Smooth muscle cell (in vitro differentiated cells): ENCODE measurements at regions not wholly inside any gene's neighbourhood (a gene's known extent, or its start where the extent isn't known, plus 50 kb on each side); places are given as distances from the start of the nearest gene placed in this dataset.
A peak's percentile ranks its signal among the peaks of the same experiment; 100 is the strongest.

Experiments
- DNase-seq: peaks from one replicate; lab custom pipeline; 2025; ENCODE audit not compliant: unreplicated experiment; lab: John Stamatoyannopoulos, UW
- H2AFZ ChIP-seq: fragments of 200-600 bp; sonication (generic); 2 replicates; pipeline ENCODE4 v1.6.0; 2016; ENCODE audit warnings: antibody characterized with exemption, low read depth, mild to moderate bottlenecking
- H3F3A ChIP-seq: fragments of 200-600 bp; sonication (generic); 2 replicates; pipeline ENCODE4 v1.6.0; 2017; ENCODE audit warnings: antibody characterized with exemption, low read depth
- H3K27ac ChIP-seq: fragments of 200-600 bp; sonication (generic); 2 replicates; pipeline ENCODE4 v1.5.1; 2016; ENCODE audit warnings: low read depth, mild to moderate bottlenecking
- H3K27me3 ChIP-seq: fragments of 200-600 bp; sonication (generic); 2 replicates; pipeline ENCODE4 v1.6.1; 2016; ENCODE audit warnings: low read depth, mild to moderate bottlenecking
- H3K36me3 ChIP-seq: fragments of 200-600 bp; sonication (generic); 2 replicates; pipeline ENCODE4 v1.5.1; 2016; ENCODE audit warnings: low read depth
- H3K4me1 ChIP-seq: fragments of 200-600 bp; sonication (generic); 2 replicates; pipeline ENCODE4 v1.5.1; 2016; ENCODE audit warnings: low read depth
- H3K4me2 ChIP-seq: fragments of 200-600 bp; sonication (generic); 2 replicates; pipeline ENCODE4 v1.6.0; 2016; ENCODE audit warnings: mild to moderate bottlenecking
- H3K4me3 ChIP-seq: fragments of 200-600 bp; sonication (generic); 2 replicates; pipeline ENCODE4 v1.5.1; 2016; ENCODE audit warnings: mild to moderate bottlenecking
- H3K79me2 ChIP-seq: fragments of 200-600 bp; sonication (generic); 2 replicates; pipeline ENCODE4 v1.6.0; 2016; ENCODE audit warnings: low read depth, mild to moderate bottlenecking
- H3K9ac ChIP-seq: fragments of 200-600 bp; sonication (generic); 2 replicates; pipeline ENCODE4 v1.6.0; 2016; ENCODE audit warnings: low read depth
- H3K9me3 ChIP-seq: fragments of 200-600 bp; sonication (generic); replicated peaks from 2 replicates; pipeline ENCODE4 v1.5.1; 2016; ENCODE audit warnings: low read depth
- H4K20me1 ChIP-seq: fragments of 200-600 bp; sonication (generic); 2 replicates; pipeline ENCODE4 v1.6.0; 2016; ENCODE audit warnings: low read depth
- WGBS: methylation state at CpG from one replicate; pipeline ENCODE4 v1.1.7; 2016; ENCODE audit warnings: low lambda C conversion rate; 5-methylcytosine and 5-hydroxymethylcytosine counted together
- TF ChIP-seq, protein P1 (sequence below): fragments of 200-600 bp; sonication (generic); IDR thresholded peaks from 2 replicates; pipeline ENCODE4 v1.5.1; 2017; ENCODE audit warnings: borderline replicate concordance, mild to moderate bottlenecking, antibody characterized with exemption; ENCODE audit not compliant: insufficient read depth, poor library complexity, severe bottlenecking

DNA sequence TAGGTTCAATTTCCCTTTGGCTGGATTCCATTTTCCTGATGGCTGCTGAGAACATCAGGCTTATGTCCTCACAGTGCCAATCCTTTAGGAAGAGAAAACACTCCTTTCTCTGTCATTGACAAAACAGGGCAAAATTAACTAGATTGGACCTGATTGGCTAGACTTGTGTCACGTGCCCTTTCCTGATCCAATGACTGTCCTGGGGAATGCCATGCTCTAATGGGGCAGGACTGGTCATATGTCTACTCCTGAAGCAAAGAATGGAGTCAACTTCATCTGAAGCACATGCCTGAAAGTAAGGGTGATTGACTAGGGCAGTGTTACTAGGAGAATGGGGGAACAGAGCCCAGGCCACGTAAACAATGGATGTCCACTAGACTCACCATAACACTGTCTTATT lies 220.4 kb downstream of the KDR start:
- H2AFZ ChIP-seq: no peak overlapping the region
- TF ChIP-seq, protein P1, sequence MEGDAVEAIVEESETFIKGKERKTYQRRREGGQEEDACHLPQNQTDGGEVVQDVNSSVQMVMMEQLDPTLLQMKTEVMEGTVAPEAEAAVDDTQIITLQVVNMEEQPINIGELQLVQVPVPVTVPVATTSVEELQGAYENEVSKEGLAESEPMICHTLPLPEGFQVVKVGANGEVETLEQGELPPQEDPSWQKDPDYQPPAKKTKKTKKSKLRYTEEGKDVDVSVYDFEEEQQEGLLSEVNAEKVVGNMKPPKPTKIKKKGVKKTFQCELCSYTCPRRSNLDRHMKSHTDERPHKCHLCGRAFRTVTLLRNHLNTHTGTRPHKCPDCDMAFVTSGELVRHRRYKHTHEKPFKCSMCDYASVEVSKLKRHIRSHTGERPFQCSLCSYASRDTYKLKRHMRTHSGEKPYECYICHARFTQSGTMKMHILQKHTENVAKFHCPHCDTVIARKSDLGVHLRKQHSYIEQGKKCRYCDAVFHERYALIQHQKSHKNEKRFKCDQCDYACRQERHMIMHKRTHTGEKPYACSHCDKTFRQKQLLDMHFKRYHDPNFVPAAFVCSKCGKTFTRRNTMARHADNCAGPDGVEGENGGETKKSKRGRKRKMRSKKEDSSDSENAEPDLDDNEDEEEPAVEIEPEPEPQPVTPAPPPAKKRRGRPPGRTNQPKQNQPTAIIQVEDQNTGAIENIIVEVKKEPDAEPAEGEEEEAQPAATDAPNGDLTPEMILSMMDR: no peak
- H3K9ac ChIP-seq: no peak overlapping the region
- no peaks in the 10 kb centered on the region for H3K36me3 ChIP-seq
- no peaks in the 10 kb centered on the region for H3K79me2 ChIP-seq
- peaks cover 5% of the 10 kb centered on the region for H3K9me3 ChIP-seq
- H3K4me1 ChIP-seq: no peaks in the 10 kb centered on the region
- no peaks in the 10 kb centered on the region for H4K20me1 ChIP-seq
- no peaks in the 10 kb centered on the region for H3F3A ChIP-seq
- H3K4me3 ChIP-seq: no peak overlapping the region
- no peak overlapping the region for H3K4me2 ChIP-seq
- DNase-seq: no peak
- no peaks in the 10 kb centered on the region for H3K27me3 ChIP-seq
- 95% methylated on average over 2 of the region's 2 CpGs for WGBS
- no peak overlapping the region for H3K27ac ChIP-seq

DNA sequence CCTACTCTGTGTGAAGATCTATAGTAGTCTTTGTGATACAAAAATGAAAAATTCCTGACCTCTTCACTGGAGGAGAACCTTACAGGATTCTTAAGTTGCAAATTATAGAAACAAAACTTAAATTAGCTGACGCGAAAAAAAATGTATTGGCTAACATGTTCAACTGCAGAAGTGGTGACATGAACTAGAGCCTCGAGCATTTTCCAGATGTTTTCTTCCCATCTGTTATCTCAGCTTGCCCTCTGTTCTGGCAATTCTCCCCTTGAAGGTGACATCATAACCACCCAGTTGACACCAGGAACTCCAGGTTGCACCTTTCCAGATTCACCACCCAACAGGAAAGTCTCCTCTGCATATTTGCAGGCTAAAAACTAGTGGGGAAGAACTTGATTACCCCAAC lies 222.4 kb downstream of the KDR start:
- H3K36me3 ChIP-seq: no peaks in the 10 kb centered on the region
- no peaks in the 10 kb centered on the region for H3K27me3 ChIP-seq
- WGBS: 83% methylated on average over 3 of the region's 3 CpGs
- no peaks in the 10 kb centered on the region for H3K4me1 ChIP-seq
- H3K4me2 ChIP-seq: no peak overlapping the region
- peaks cover 5% of the 10 kb centered on the region for H3K9me3 ChIP-seq
- no peak overlapping the region for H3K27ac ChIP-seq
- H4K20me1 ChIP-seq: no peaks in the 10 kb centered on the region
- no peak for DNase-seq
- H2AFZ ChIP-seq: no peak overlapping the region
- no peak overlapping the region for H3K9ac ChIP-seq
- TF ChIP-seq, protein P1: no peak
- no peaks in the 10 kb centered on the region for H3F3A ChIP-seq
- H3K79me2 ChIP-seq: no peaks in the 10 kb centered on the region
- no peak overlapping the region for H3K4me3 ChIP-seq

DNA sequence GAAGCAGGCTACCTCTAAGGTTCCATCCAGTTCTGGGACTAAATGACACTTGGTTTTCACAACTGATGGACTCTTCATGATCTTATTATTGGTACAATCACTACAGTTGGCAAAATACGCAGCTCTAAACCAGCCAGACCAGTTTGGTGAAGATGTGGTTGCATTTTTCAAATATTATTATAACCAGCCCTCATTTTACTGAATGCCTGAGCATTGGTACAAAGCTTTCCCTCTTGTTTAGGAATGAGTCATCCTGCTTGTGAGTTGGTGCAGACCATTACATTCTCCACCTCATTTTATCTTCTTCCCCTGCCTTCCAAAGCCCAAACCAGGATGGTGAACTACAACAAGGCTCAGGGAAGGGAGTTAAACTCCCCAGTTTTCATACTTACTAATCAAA lies 223.1 kb downstream of the KDR start:
- H3K79me2 ChIP-seq: no peaks in the 10 kb centered on the region
- H3F3A ChIP-seq: no peaks in the 10 kb centered on the region
- no peak for DNase-seq
- H3K4me2 ChIP-seq: peak overlapping the region; percentile 6
- no peaks in the 10 kb centered on the region for H3K4me1 ChIP-seq
- no peak overlapping the region for H3K9ac ChIP-seq
- H3K9me3 ChIP-seq: peaks cover 5% of the 10 kb centered on the region
- no peak overlapping the region for H3K4me3 ChIP-seq
- H3K36me3 ChIP-seq: no peaks in the 10 kb centered on the region
- TF ChIP-seq, protein P1: no peak
- no peak overlapping the region for H3K27ac ChIP-seq
- no peaks in the 10 kb centered on the region for H4K20me1 ChIP-seq
- no peaks in the 10 kb centered on the region for H3K27me3 ChIP-seq
- 53% methylated on average over 1 of the region's 1 CpG for WGBS
- no peak overlapping the region for H2AFZ ChIP-seq

DNA sequence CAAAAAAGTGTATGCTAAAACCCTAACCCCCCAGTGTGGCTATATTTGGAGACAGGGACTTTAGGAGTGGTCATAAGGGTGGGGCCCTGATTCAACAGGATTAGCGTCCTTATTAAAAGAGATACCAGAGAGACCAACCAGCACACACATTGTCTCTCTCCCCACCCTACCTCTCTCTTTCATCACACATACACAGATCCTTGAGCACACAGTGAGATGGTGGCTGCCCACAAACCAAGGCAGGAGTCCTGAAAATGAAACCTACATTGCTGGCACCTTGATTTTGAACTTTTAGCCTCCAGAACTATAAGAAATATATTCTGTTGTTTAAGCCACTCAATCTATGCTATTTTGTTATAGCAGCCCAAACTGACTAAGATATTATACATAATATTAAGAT lies 224.2 kb downstream of the KDR start:
- H3K4me3 ChIP-seq: no peak overlapping the region
- H3K9me3 ChIP-seq: no peaks in the 10 kb centered on the region
- no peaks in the 10 kb centered on the region for H3K4me1 ChIP-seq
- no peaks in the 10 kb centered on the region for H4K20me1 ChIP-seq
- no peaks in the 10 kb centered on the region for H3K79me2 ChIP-seq
- H3K9ac ChIP-seq: no peak overlapping the region
- no peak for DNase-seq
- H3K36me3 ChIP-seq: no peaks in the 10 kb centered on the region
- no peaks in the 10 kb centered on the region for H3K27me3 ChIP-seq
- H3K4me2 ChIP-seq: no peak overlapping the region
- TF ChIP-seq, protein P1: no peak
- WGBS: 95% methylated on average over 1 of the region's 1 CpG
- H3F3A ChIP-seq: no peaks in the 10 kb centered on the region
- H2AFZ ChIP-seq: no peak overlapping the region
- H3K27ac ChIP-seq: no peak overlapping the region
